Left colon (tissue), 2 donors: ENCODE measurements at regions not wholly inside any gene's neighbourhood (a gene's known extent, or its start where the extent isn't known, plus 50 kb on each side); places are given as distances from the start of the nearest gene placed in this dataset.

ENCODE experiments used
- ATAC-seq: fragments of 200-7000 bp; cut with Tn5 transposase; one replicate; pipeline ENCODE4 v1.9.1; 2020; ENCODE audit warnings: mild to moderate bottlenecking, moderate library complexity
- DNase-seq, 2 donors: peaks; one replicate each; pipeline ENCODE4 v3.0.0-alpha.2; 2020
- intact Hi-C, 2 donors: fragments of 100-400 bp; cut with DNase I in 1 of 2; cut with micrococcal nuclease in 1 of 2; formaldehyde crosslinking; loops; one replicate each; pipeline versions ENCODE4 v1.11.2 to v1.14.0; 2022; cut with DNase I, micrococcal nuclease
- donor health status: DM: no; HTN: no; CAD: no.
- donor health status: DM: yes; HTN: yes; CAD: no.

DNA sequence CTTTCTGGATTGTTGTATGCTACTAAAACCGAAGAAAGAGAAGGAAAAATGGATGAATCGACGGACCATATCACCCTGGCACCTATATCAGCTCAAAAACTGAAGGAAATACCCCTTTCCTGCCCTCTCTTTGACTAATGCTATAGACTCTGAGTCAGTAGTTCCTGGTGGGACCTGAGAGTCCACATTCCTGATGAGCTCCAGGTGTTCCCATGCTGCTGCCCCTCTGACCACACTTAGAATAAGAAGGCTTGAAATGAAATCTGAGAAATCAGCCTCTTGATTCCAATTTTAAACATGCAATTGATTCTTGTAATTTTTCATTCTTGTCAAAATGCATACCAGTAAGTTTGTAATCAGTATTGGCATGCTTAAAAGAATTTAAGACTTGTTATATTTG lies 75.2 kb downstream of the PRL start:
- intact Hi-C loops: no loop called here
- ATAC-seq (no peak), DNase-seq (no peak)

- no peak for DNase-seq
- intact Hi-C loops: no loop called here
- ATAC-seq: no peak
Measured at GRCh38 chr6:22222469-22222868, 74.4 kb downstream of the PRL start.

DNA sequence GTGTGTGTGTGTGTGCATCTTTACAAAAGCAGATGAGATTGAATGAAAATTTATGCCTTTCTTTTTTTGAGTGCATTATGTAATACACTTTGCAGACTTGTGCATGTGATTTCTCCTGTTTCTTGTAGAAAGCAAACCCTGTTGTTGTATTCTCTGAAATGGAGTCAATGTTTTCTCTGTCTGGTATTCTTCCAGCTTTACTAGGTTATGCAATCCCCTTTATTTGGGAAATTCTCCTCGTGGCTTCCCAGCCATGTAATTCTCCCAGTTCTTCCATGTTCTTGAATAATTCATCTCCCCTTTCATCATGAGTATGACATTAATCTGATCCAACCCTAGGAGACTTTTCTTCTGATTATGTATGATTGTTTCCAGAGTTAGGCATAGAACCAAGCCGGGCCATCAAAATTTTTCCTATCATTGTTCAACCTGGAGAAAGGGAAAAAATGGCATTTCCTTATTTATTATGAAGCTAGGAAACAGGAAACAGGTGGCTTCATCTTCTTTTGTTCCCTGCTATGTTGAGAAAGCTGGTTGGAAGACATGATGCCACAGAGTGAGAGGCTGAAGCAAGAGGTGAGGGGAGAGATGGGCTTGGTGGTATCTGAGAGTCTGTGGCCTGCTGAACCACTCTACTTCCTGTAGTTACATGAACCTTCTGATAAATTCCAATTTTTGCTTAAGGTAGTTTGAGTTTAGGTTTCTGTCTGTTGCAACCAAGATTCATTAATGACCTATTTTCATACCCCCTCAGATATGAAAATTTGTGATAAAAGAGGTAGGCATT lies 68.8 kb downstream of the PRL start:
- DNase-seq (no peak), ATAC-seq (no peak)
- intact Hi-C loops: no loop called here

GRCh38 chr6:22231050-22231449 lies 65.8 kb downstream of the PRL start:
- intact Hi-C loops: no loop called here
- DNase-seq: no peak
- no peak for ATAC-seq

GRCh38 chr6:22231616-22232015 lies 65.2 kb downstream of the PRL start:
- ATAC-seq (no peak), DNase-seq (no peak)
- intact Hi-C loops: no loop called here

GRCh38 chr6:22236626-22237414 lies 60.0 kb downstream of the PRL start:
- intact Hi-C loops: no loop called here
- DNase-seq: no peak
- ATAC-seq: no peak
